ENCODE measurements at regions not wholly inside any gene's neighbourhood (a gene's known extent, or its start where the extent isn't known, plus 50 kb on each side); places are given as distances from the start of the nearest gene placed in this dataset.

DNA sequence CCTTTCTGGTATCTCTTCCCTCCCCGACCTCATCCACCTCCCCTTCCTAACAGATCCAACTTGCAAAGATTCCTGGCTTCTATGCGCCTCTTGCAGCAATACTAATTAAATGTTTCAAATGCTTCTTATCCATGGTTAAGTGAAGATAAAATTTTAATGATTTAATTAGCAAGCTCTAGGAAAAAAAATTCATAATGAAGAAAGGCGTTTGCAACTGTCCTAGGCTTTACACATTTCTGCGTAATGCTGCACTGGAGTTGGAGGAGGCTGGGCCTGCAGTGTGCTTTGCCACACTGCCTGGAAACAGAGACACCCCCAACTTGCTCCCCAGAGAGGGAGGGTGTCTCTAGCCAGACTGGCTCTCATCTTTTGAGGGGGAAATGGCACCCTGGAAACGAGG is 123.9 kb upstream of the CARD11 start:
- TF ChIP-seq, protein P1, sequence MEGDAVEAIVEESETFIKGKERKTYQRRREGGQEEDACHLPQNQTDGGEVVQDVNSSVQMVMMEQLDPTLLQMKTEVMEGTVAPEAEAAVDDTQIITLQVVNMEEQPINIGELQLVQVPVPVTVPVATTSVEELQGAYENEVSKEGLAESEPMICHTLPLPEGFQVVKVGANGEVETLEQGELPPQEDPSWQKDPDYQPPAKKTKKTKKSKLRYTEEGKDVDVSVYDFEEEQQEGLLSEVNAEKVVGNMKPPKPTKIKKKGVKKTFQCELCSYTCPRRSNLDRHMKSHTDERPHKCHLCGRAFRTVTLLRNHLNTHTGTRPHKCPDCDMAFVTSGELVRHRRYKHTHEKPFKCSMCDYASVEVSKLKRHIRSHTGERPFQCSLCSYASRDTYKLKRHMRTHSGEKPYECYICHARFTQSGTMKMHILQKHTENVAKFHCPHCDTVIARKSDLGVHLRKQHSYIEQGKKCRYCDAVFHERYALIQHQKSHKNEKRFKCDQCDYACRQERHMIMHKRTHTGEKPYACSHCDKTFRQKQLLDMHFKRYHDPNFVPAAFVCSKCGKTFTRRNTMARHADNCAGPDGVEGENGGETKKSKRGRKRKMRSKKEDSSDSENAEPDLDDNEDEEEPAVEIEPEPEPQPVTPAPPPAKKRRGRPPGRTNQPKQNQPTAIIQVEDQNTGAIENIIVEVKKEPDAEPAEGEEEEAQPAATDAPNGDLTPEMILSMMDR (IDR thresholded peaks at IDR 0.05), result no peak
- TF ChIP-seq POLR2A (IDR thresholded peaks at IDR 0.05), result no peak
